Osteocyte (in vitro differentiated cells): ENCODE measurements at regions not wholly inside any gene's neighbourhood (a gene's known extent, or its start where the extent isn't known, plus 50 kb on each side); places are given as distances from the start of the nearest gene placed in this dataset.
"Not testable (repeated sequence)": the region's sequence is repeated elsewhere in the genome, so short reads cannot be mapped to it uniquely, and the experiment has no call there.

ENCODE experiments used
- DNase-seq: peaks from one replicate; pipeline ENCODE4 v3.0.0; 2021; ENCODE audit warnings: mixed read lengths; ENCODE audit not compliant: unreplicated experiment; ENCODE audit errors: extremely low spot score
- H3K27ac Mint-ChIP-seq: one replicate; pipeline ENCODE4 v1.8.0; 2021; ENCODE audit warnings: mild to moderate bottlenecking, mixed read lengths; ENCODE audit not compliant: unreplicated experiment
- H3K27me3 Mint-ChIP-seq: one replicate; pipeline ENCODE4 v1.8.0; 2021; ENCODE audit warnings: mixed read lengths; ENCODE audit not compliant: unreplicated experiment
- H3K36me3 Mint-ChIP-seq: one replicate; pipeline ENCODE4 v1.8.0; 2021; ENCODE audit warnings: mixed read lengths; ENCODE audit not compliant: unreplicated experiment
- H3K4me1 Mint-ChIP-seq: one replicate; pipeline ENCODE4 v1.8.0; 2021; ENCODE audit warnings: mixed read lengths; ENCODE audit not compliant: unreplicated experiment
- H3K4me3 Mint-ChIP-seq: one replicate; pipeline ENCODE4 v1.8.0; 2021; ENCODE audit warnings: mild to moderate bottlenecking, moderate library complexity, mixed read lengths; ENCODE audit not compliant: unreplicated experiment
- H3K9me3 Mint-ChIP-seq: one replicate; pipeline ENCODE4 v1.8.0; 2021; ENCODE audit warnings: mixed read lengths; ENCODE audit not compliant: unreplicated experiment
- CTCF ChIP-seq: fragments of 200-600 bp; sonication (generic); IDR thresholded peaks from 2 replicates; pipeline ENCODE4 v1.5.0; 2021; ENCODE audit warnings: antibody characterized with exemption, mild to moderate bottlenecking, moderate library complexity

DNA sequence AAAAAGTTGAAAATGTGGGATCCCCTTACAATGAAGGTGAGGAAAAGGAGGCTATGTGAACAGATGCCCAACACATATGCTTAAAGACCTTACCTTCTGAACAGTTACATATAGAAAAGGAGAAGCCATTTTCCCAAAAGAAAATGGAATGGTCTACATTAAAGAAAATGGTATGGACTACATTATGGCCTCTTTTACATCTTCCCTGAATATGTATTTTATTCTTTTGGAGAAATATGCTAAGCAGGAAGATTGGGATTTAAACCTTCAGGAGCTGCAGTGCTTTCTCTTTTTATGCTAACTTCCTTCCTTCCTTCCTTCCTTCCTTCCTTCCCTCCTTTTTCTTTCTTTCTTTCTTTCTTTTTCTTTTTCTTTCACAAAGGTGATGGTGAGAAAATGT is 155.4 kb downstream of the SEC23IP start:
- H3K9me3 Mint-ChIP-seq: no peaks in the 10 kb centered on the region
- no peak for TF ChIP-seq CTCF
- H3K4me1 Mint-ChIP-seq: no peaks in the 10 kb centered on the region
- no peak overlapping the region for H3K4me3 Mint-ChIP-seq
- peaks cover 2% of the 10 kb centered on the region for H3K27me3 Mint-ChIP-seq
- no peak overlapping the region for H3K27ac Mint-ChIP-seq
- no peaks in the 10 kb centered on the region for H3K36me3 Mint-ChIP-seq
- no peak for DNase-seq

GRCh38 chr10:120048391-120048790 is 155.9 kb downstream of the SEC23IP start:
- no peak for DNase-seq
- TF ChIP-seq CTCF: no peak
- Mint-ChIP-seq H3K36me3 (no peaks in the 10 kb centered on the region), H3K9me3 (no peaks in the 10 kb centered on the region), H3K27ac (no peak overlapping the region), H3K27me3 (peaks cover 2% of the 10 kb centered on the region), H3K4me1 (no peaks in the 10 kb centered on the region), H3K4me3 (no peak overlapping the region)

- no peak overlapping the region for H3K27ac Mint-ChIP-seq
- TF ChIP-seq CTCF: no peak
- no peaks in the 10 kb centered on the region for H3K9me3 Mint-ChIP-seq
- H3K27me3 Mint-ChIP-seq: peaks cover 2% of the 10 kb centered on the region
- H3K4me3 Mint-ChIP-seq: no peak overlapping the region
- H3K4me1 Mint-ChIP-seq: no peaks in the 10 kb centered on the region
- no peaks in the 10 kb centered on the region for H3K36me3 Mint-ChIP-seq
- no peak for DNase-seq
These were observed 159.1 kb downstream of the SEC23IP start for GRCh38 chr10:120051671-120052070.

DNA sequence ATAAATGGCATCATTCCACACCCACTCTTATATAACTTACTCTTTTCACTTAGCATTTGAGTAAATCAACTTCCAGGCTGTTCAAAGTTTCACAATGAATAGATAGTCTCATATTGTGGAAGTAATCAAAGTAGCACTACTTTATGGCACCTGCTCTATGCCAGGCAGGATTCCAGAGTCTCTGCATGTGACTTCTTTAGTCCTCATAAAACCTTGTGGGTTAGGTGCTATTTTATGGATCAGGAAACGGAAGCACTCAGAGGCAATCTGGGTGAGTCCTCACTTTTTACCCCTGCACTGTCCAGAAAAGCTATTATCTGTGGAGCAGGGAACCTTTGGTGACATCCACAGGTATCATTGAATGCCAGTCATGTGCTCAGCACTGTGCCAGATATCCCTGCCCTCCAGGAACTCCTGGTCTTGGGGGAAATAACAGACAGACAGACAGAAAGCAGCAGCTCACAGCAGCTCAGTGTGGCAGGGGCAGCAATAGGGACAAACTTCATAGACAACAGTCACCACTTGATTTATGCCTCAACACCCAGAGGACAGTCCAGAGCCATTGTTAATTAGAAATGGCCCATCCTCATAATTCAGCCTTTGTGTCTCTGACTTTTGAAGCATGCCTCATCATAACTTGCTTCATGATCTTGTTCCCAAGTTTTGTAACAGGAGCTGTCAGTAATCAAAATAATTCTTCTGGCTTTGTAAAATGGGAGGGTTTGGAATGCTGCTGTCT is 160.6 kb downstream of the SEC23IP start:
- H3K4me1 Mint-ChIP-seq: no peaks in the 10 kb centered on the region
- H3K36me3 Mint-ChIP-seq: no peaks in the 10 kb centered on the region
- no peak overlapping the region for H3K27ac Mint-ChIP-seq
- no peaks in the 10 kb centered on the region for H3K9me3 Mint-ChIP-seq
- no peak for DNase-seq
- no peak for TF ChIP-seq CTCF
- H3K4me3 Mint-ChIP-seq: no peak overlapping the region
- peaks cover 2% of the 10 kb centered on the region for H3K27me3 Mint-ChIP-seq

- H3K9me3 Mint-ChIP-seq, H3K27me3 Mint-ChIP-seq, DNase-seq, H3K36me3 Mint-ChIP-seq, H3K4me1 Mint-ChIP-seq, H3K4me3 Mint-ChIP-seq, H3K27ac Mint-ChIP-seq: not testable (repeated sequence)
These were observed 167.3 kb downstream of the SEC23IP start for GRCh38 chr10:120059790-120060189.
